HL-60 (cell line): ENCODE measurements at regions not wholly inside any gene's neighbourhood (a gene's known extent, or its start where the extent isn't known, plus 50 kb on each side); places are given as distances from the start of the nearest gene placed in this dataset.

Source experiments
- DNase-seq, 2 experiments: peaks; one replicate each; pipeline ENCODE4 v3.0.0-alpha.2; 2010 to 2020; ENCODE audit warnings: low read depth in 1 of 2, low spot score in 1 of 2
- H3K27ac ChIP-seq: fragments of 250-450 bp; sonication (Bioruptor Pico); replicated peaks from 2 replicates; pipeline ENCODE4 v1.5.1; 2020; ENCODE audit warnings: mild to moderate bottlenecking, moderate library complexity
- H3K27me3 ChIP-seq: fragments of 250-450 bp; sonication (Bioruptor Pico); 2 replicates; pipeline ENCODE4 v1.5.1; 2021; ENCODE audit warnings: mild to moderate bottlenecking, moderate library complexity; ENCODE audit not compliant: insufficient read depth, poor library complexity, severe bottlenecking
- H3K4me3 ChIP-seq: replicated peaks from 2 replicates; pipeline ENCODE4 v1.5.1; 2011; ENCODE audit warnings: mild to moderate bottlenecking, control low read depth, low read length; ENCODE audit not compliant: insufficient read depth
- CTCF ChIP-seq: IDR thresholded peaks from one replicate; pipeline ENCODE4 v1.5.1; 2011; ENCODE audit warnings: low read length, control low read depth, inconsistent platforms; ENCODE audit not compliant: insufficient read depth
- GABPA ChIP-seq: IDR thresholded peaks from 2 replicates; pipeline ENCODE4 v1.6.1; 2012; ENCODE audit warnings: low read depth
- POLR2AphosphoS5 ChIP-seq: IDR thresholded peaks from 2 replicates; pipeline ENCODE4 v1.6.1; 2012; ENCODE audit warnings: low read depth
- SPI1 ChIP-seq: IDR thresholded peaks from 2 replicates; pipeline ENCODE4 v1.6.1; 2012; ENCODE audit warnings: low read depth, mild to moderate bottlenecking, borderline replicate concordance
- TF ChIP-seq, protein P1 (sequence below): IDR thresholded peaks from 2 replicates; pipeline ENCODE4 v1.6.1; 2012; ENCODE audit warnings: low read depth; ENCODE audit not compliant: insufficient replicate concordance

GRCh38 chr2:19785867-19786266 is 115.9 kb downstream of the TTC32 start:
- TF ChIP-seq CTCF (no peak), SPI1 (no peak), GABPA (no peak), POLR2AphosphoS5 (no peak)
- TF ChIP-seq, protein P1, sequence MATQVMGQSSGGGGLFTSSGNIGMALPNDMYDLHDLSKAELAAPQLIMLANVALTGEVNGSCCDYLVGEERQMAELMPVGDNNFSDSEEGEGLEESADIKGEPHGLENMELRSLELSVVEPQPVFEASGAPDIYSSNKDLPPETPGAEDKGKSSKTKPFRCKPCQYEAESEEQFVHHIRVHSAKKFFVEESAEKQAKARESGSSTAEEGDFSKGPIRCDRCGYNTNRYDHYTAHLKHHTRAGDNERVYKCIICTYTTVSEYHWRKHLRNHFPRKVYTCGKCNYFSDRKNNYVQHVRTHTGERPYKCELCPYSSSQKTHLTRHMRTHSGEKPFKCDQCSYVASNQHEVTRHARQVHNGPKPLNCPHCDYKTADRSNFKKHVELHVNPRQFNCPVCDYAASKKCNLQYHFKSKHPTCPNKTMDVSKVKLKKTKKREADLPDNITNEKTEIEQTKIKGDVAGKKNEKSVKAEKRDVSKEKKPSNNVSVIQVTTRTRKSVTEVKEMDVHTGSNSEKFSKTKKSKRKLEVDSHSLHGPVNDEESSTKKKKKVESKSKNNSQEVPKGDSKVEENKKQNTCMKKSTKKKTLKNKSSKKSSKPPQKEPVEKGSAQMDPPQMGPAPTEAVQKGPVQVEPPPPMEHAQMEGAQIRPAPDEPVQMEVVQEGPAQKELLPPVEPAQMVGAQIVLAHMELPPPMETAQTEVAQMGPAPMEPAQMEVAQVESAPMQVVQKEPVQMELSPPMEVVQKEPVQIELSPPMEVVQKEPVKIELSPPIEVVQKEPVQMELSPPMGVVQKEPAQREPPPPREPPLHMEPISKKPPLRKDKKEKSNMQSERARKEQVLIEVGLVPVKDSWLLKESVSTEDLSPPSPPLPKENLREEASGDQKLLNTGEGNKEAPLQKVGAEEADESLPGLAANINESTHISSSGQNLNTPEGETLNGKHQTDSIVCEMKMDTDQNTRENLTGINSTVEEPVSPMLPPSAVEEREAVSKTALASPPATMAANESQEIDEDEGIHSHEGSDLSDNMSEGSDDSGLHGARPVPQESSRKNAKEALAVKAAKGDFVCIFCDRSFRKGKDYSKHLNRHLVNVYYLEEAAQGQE: no peak
- H3K27me3 ChIP-seq: no peaks in the 10 kb centered on the region
- H3K4me3 ChIP-seq: no peak overlapping the region
- no peak for DNase-seq
- no peak overlapping the region for H3K27ac ChIP-seq

DNA sequence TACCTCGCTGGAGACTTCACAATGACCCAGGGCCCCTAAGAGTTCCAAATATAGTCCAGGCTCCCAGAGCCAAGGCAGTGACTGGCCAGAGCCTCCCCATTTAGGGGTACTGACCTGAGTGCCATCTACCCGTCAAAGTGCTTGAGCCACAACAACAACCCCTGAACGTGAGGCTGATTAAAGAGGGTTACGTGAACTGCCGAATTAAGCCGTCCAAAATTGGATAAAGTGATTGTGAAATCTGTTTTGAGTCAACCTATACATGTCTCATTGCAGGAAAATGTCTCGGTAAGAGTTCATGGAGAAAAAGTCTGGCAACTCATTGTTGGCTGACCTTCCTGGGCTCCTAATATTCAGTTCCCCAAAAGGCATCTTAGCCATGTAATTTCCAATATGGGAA is 116.3 kb downstream of the TTC32 start:
- no peak for DNase-seq
- Histone ChIP-seq H3K27ac (no peak overlapping the region), H3K4me3 (no peak overlapping the region), H3K27me3 (no peaks in the 10 kb centered on the region)
- no peak for TF ChIP-seq CTCF
- TF ChIP-seq SPI1: no peak
- no peak for TF ChIP-seq POLR2AphosphoS5
- TF ChIP-seq, protein P1: no peak
- no peak for TF ChIP-seq GABPA

DNA sequence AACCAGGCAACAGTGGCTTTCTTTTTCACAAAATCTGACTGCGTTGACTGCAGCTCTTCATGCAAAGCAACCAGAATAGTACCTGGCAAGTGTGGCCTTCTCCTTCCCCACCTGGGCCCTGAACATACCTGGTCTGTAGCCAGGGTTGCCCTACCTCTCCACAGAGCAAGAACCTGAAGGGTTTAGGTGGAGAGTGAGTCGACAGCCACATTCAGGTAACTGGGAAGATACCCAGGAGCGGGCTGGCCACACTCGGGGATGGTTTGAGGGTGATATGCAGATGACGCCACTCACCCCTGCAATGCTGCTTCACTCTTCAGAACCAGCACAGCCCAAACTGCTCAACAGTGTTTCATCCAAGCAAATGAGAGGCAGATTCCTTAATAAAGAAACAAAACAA is 117.3 kb downstream of the TTC32 start:
- no peak for DNase-seq
- Histone ChIP-seq H3K27ac (no peak overlapping the region), H3K27me3 (no peaks in the 10 kb centered on the region), H3K4me3 (no peak overlapping the region)
- TF ChIP-seq SPI1 (no peak), CTCF (no peak), GABPA (no peak), POLR2AphosphoS5 (no peak)
- TF ChIP-seq, protein P1: no peak
